ENCODE measurements at regions not wholly inside any gene's neighbourhood (a gene's known extent, or its start where the extent isn't known, plus 50 kb on each side); places are given as distances from the start of the nearest gene placed in this dataset.
"Not testable (repeated sequence)": the region's sequence is repeated elsewhere in the genome, so short reads cannot be mapped to it uniquely, and the experiment has no call there.

DNA sequence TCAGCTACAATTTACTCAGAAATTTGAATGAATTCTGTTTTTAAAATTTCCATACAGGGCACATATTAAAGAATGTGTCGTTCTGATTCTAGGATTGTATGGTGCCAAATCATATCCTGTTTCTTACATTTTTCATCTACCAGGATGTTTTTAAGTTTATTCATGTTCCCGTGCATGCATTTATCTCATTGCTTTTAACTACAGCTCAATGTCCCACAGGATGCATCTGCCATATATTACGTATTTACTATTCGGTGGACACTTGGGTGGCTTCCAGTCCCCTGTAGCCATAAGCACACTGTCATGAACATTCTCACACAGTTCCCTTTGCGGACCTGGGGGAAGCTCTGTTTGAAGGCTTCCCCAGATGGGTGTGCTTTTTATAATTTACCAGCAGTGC is 122.3 kb downstream of the CCDC71L start:
- Mint-ChIP-seq H3K9me3 (no peaks in the 10 kb centered on the region), H3K4me1 (no peaks in the 10 kb centered on the region), H3K27ac (no peak overlapping the region), H3K36me3 (no peaks in the 10 kb centered on the region), H3K4me3 (no peak overlapping the region), H3K27me3 (ENCODE audit: low read depth in 3 of 3) (peaks cover 0 to 4% (median 0%) of the 10 kb centered on the region in 3 donors)
- DNase-seq = no peak

GRCh38 chr7:106537119-106537518 is 123.8 kb downstream of the CCDC71L start:
- no peak overlapping the region for H3K4me3 Mint-ChIP-seq
- H3K4me1 Mint-ChIP-seq = no peaks in the 10 kb centered on the region
- H3K9me3 Mint-ChIP-seq = no peaks in the 10 kb centered on the region
- no peak for DNase-seq
- no peak overlapping the region for H3K27ac Mint-ChIP-seq
- H3K27me3 Mint-ChIP-seq (ENCODE audit: low read depth in 3 of 3) = peaks cover 0 to 7% (median 0%) of the 10 kb centered on the region in 3 donors
- no peaks in the 10 kb centered on the region for H3K36me3 Mint-ChIP-seq

DNA sequence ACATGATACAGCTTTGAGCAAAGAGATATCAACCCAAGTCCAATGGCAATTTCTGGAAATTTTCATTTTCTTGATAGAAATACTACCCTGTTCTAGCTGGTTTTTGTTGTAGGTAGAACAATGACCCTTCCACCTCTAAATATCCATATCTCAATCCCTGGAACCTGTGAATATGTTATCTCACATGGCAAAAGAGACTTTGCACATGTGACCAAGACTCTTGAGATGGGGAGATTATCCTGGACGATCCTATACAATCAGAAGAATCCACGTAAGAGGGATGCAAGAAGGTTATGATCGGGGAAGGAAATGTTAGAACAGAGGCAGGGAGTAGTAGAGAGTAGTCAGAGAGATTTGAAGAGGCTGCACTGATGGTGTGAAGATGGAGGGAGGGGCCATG is 124.9 kb downstream of the CCDC71L start:
- no peaks in the 10 kb centered on the region for H3K9me3 Mint-ChIP-seq
- H3K4me1 Mint-ChIP-seq = no peaks in the 10 kb centered on the region
- no peaks in the 10 kb centered on the region for H3K36me3 Mint-ChIP-seq
- H3K27me3 Mint-ChIP-seq (ENCODE audit: low read depth in 3 of 3) = peaks cover 0 to 4% (median 0%) of the 10 kb centered on the region in 3 donors
- no peak for DNase-seq
- no peak overlapping the region for H3K27ac Mint-ChIP-seq
- H3K4me3 Mint-ChIP-seq = no peak overlapping the region

- Mint-ChIP-seq H3K27ac (no peak overlapping the region), H3K36me3 (no peaks in the 10 kb centered on the region), H3K27me3 (ENCODE audit: low read depth in 3 of 3) (peaks cover 0 to 4% (median 0%) of the 10 kb centered on the region in 3 donors), H3K4me1 (no peaks in the 10 kb centered on the region), H3K4me3 (no peak overlapping the region), H3K9me3 (no peaks in the 10 kb centered on the region)
- DNase-seq = no peak
Observed at GRCh38 chr7:106535234-106535932, 125.6 kb downstream of the CCDC71L start.

DNA sequence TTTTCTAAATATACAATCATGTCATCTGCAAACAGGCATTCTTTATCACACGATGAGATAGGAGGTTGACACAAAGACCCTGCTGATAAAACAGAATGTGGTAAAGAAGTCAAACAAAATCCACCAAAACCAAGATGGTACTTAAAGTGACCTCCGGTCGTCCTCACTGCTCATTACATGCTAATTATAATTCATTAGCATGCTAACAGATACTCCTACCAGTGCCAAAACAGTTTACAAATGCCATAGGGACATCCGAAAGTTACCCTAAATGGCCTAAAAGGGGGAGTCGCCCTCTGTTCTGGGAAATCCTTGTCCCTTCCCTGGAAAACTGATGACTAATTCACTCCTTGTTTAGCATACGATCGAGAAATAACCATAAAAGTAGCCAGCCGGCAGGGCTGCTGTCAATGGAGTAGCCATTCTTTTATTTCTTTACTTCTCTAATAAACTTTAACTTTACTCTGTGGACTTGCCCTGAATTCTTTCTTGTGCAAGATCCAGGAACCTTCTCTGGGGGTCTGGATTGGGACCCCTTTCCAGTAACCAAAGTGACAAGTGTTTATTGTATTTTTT is 126.6 kb downstream of the CCDC71L start:
- H3K9me3 Mint-ChIP-seq = no peaks in the 10 kb centered on the region
- H3K4me1 Mint-ChIP-seq = no peaks in the 10 kb centered on the region
- no peak overlapping the region for H3K4me3 Mint-ChIP-seq

DNA sequence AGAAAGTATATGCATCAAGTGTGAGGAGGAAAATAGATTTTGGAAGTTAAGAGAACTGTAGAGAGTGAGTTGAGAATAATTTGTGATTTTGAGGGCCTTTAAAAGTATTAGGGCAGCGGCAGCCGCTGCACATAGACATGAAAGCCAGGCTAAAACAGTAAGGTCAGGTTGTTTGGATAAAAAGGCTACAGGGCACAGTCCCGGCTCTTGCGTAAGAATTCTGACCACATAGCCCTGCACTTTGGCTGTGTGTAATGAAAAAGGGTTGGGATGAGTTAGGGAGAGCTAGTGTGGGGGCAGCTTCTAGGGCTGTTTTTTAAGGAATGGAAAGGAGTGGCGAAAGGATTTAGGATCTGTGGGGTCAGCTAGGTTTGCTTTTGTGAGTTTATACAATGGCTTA is 130.8 kb downstream of the CCDC71L start:
- H3K27me3 Mint-ChIP-seq (ENCODE audit: low read depth in 3 of 3); H3K36me3 Mint-ChIP-seq; H3K4me1 Mint-ChIP-seq; DNase-seq; H3K4me3 Mint-ChIP-seq; H3K27ac Mint-ChIP-seq; H3K9me3 Mint-ChIP-seq: not testable (repeated sequence)

More for the DNA sequence above, 126.6 kb downstream of the CCDC71L start:
- DNase-seq = no peak
- H3K27me3 Mint-ChIP-seq (ENCODE audit: low read depth in 3 of 3) = peaks cover 0 to 4% (median 0%) of the 10 kb centered on the region in 3 donors
- no peak overlapping the region for H3K27ac Mint-ChIP-seq
- H3K36me3 Mint-ChIP-seq = no peaks in the 10 kb centered on the region

GRCh38 chr7:106526617-106527016 is 134.3 kb downstream of the CCDC71L start:
- not testable (repeated sequence) for H3K27me3 Mint-ChIP-seq (ENCODE audit: low read depth in 3 of 3); H3K36me3 Mint-ChIP-seq; DNase-seq; H3K4me3 Mint-ChIP-seq; H3K4me1 Mint-ChIP-seq; H3K9me3 Mint-ChIP-seq; H3K27ac Mint-ChIP-seq

DNA sequence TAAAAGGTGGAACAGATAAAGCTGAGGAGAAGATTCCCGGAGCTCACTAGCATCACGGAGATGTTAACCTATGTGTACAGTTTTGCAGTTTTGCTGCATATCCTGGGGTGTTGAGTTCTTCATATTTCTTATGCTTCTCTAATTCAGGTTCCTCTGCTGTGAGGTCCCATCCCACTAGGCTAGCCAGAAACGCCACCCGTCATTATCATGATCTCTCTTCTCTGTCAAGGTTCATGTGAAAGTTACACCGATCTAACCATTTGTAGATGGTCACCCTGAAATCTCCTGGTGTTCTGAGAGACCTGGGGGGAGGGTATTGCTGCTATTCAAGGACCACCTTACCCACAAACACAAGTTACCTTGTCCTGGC is 136.3 kb downstream of the CCDC71L start:
- Mint-ChIP-seq H3K9me3 (no peaks in the 10 kb centered on the region), H3K27me3 (ENCODE audit: low read depth in 3 of 3) (peaks cover 0 to 10% (median 2%) of the 10 kb centered on the region in 3 donors), H3K27ac (no peak overlapping the region), H3K4me3 (no peak overlapping the region), H3K4me1 (no peaks in the 10 kb centered on the region), H3K36me3 (no peaks in the 10 kb centered on the region)
- no peak for DNase-seq

DNA sequence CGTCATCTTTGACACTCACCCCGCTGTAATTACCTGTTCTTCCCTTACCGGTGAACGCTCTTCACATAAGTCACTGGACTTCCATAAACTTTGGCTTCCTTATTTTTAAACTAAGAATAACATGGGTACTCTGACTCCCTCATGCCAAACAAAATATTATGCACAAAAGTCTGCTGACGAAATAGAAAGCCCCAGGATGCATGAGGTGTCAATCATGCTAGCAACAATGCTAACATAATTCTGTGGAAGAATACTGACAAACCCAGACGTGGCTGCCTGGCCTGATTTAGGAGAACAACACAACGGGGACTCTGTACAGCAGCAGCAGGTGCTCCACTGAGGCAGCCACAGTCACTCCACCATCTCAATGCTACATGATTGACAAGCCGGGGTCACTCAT is 137.5 kb downstream of the CCDC71L start:
- peaks cover 0 to 15% (median 2%) of the 10 kb centered on the region in 3 donors for H3K27me3 Mint-ChIP-seq (ENCODE audit: low read depth in 3 of 3)
- no peak overlapping the region for H3K27ac Mint-ChIP-seq
- no peaks in the 10 kb centered on the region for H3K36me3 Mint-ChIP-seq
- no peaks in the 10 kb centered on the region for H3K9me3 Mint-ChIP-seq
- no peaks in the 10 kb centered on the region for H3K4me1 Mint-ChIP-seq
- H3K4me3 Mint-ChIP-seq = no peak overlapping the region
- DNase-seq = no peak

- H3K4me1 Mint-ChIP-seq = no peaks in the 10 kb centered on the region
Observed at GRCh38 chr7:106522696-106523095, 138.3 kb downstream of the CCDC71L start.

GRCh38 chr7:106521541-106521940 is 139.4 kb downstream of the CCDC71L start:
- no peaks in the 10 kb centered on the region for H3K4me1 Mint-ChIP-seq
- H3K27ac Mint-ChIP-seq = no peak overlapping the region
- no peaks in the 10 kb centered on the region for H3K36me3 Mint-ChIP-seq
- H3K9me3 Mint-ChIP-seq = no peaks in the 10 kb centered on the region
- DNase-seq = no peak
- peaks cover 0 to 19% (median 2%) of the 10 kb centered on the region in 3 donors for H3K27me3 Mint-ChIP-seq (ENCODE audit: low read depth in 3 of 3)
- H3K4me3 Mint-ChIP-seq = no peak overlapping the region

More at GRCh38 chr7:106522696-106523095, 138.3 kb downstream of the CCDC71L start:
- Mint-ChIP-seq H3K27me3 (ENCODE audit: low read depth in 3 of 3) (peaks cover 0 to 15% (median 2%) of the 10 kb centered on the region in 3 donors), H3K27ac (no peak overlapping the region), H3K36me3 (no peaks in the 10 kb centered on the region), H3K4me3 (no peak overlapping the region), H3K9me3 (no peaks in the 10 kb centered on the region)
- DNase-seq = no peak

GRCh38 chr7:106520962-106521514 is 139.9 kb downstream of the CCDC71L start:
- Mint-ChIP-seq H3K9me3 (no peaks in the 10 kb centered on the region), H3K27me3 (ENCODE audit: low read depth in 3 of 3) (peaks cover 0 to 19% (median 2%) of the 10 kb centered on the region in 3 donors), H3K36me3 (no peaks in the 10 kb centered on the region), H3K27ac (no peak overlapping the region), H3K4me3 (no peak overlapping the region), H3K4me1 (no peaks in the 10 kb centered on the region)
- DNase-seq = no peak

GRCh38 chr7:106518967-106519366 is 142.0 kb downstream of the CCDC71L start:
- Mint-ChIP-seq H3K27ac (no peak overlapping the region), H3K4me3 (no peak overlapping the region), H3K4me1 (no peaks in the 10 kb centered on the region), H3K9me3 (peaks cover 0 to 1% (median 0%) of the 10 kb centered on the region in 6 donors), H3K27me3 (ENCODE audit: low read depth in 3 of 3) (peaks cover 0 to 19% (median 3%) of the 10 kb centered on the region in 3 donors), H3K36me3 (no peaks in the 10 kb centered on the region)
- DNase-seq = no peak

GRCh38 chr7:106518239-106518638 is 142.7 kb downstream of the CCDC71L start:
- H3K27me3 Mint-ChIP-seq (ENCODE audit: low read depth in 3 of 3) = peaks cover 0 to 13% (median 3%) of the 10 kb centered on the region in 3 donors
- peaks cover 0 to 1% (median 0%) of the 10 kb centered on the region in 6 donors for H3K9me3 Mint-ChIP-seq
- H3K4me1 Mint-ChIP-seq = no peaks in the 10 kb centered on the region
- no peak overlapping the region for H3K27ac Mint-ChIP-seq
- no peaks in the 10 kb centered on the region for H3K36me3 Mint-ChIP-seq
- no peak for DNase-seq
- no peak overlapping the region for H3K4me3 Mint-ChIP-seq
